ENCODE measurements at regions not wholly inside any gene's neighbourhood (a gene's known extent, or its start where the extent isn't known, plus 50 kb on each side); places are given as distances from the start of the nearest gene placed in this dataset.
"Not testable (repeated sequence)": the region's sequence is repeated elsewhere in the genome, so short reads cannot be mapped to it uniquely, and the experiment has no call there.

DNA sequence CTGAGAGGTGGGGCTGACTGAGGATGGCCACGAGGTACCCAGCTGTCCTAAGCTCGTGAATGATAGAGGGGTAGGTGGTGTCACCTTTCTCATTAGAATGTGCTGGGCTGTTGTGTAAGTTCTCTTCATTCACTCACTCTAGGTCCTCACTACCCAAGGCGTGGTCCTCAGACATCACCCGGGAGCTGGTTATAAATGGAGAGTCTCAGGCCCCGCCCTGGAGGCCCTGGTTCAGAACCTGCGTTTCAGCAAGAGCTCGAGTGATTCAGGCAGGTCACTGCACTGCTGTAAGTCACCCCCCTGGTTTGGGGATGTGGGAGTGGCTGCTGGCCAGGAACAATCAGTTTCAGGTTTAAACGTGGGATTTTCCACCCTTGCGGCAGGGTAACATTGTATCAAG lies 139.8 kb downstream of the FOXL1 start:
- no peak for DNase-seq

GRCh38 chr16:86722970-86723369 lies 144.6 kb downstream of the FOXL1 start:
- DNase-seq, result no peak

DNA sequence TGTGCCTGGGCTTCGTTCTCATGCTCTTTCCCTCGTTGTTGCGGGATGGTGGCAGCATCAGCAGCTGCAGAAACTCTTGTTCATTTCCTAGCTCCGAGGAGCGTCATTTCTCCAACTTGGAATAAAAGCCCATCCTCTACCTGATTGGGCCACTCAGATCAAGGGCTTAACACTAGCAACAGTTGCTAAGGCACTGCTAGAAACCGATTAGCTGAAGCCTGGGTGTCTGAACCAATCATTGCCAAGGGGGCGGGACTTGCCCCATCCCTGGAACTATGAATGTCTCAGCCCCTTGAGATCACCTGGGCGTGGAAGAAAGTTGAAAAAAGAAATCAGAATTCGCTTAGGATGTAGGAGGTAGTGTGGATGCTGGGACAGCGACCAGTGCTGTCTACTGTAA lies 145.3 kb downstream of the FOXL1 start:
- DNase-seq, result no peak

DNA sequence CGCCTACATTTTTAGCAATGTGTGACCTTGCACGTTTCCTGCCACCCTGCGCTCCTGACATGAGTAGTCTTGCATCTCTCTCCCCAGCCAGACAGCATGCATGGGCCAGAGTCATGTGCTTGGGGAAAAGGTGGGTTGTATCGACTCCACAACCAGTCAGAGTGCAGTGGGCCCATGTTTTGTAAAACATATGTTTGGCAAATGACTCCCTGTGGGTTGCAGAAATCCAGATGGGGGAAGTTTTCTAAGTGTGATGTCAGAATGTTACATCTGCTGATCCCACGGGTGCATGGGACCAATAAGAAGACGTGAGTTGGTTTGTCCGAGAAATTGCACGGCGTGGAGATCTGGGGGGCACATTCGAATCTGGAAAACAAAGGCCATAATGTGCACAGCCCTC lies 147.1 kb downstream of the FOXL1 start:
- no peak for DNase-seq

GRCh38 chr16:86726340-86726739 lies 148.0 kb downstream of the FOXL1 start:
- no peak for DNase-seq

DNA sequence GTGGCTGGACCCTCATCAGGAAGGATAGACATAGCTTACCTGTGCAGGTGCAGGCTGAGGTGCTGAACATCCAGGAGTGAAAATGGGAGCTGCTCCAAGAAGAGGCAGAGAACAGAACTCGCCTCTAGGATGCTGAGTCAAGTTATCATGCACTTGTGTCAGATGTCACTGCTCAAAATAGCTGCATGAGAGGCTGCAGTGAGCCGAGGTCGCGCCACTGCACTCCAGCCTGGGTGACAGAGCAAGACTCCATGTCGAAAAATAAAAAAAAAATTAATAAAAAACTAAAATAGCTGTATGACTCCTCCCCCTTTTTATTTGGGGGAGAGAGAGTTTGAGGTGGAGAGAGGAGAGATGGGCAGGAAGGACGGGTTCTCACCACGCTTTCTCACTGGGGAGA lies 148.8 kb downstream of the FOXL1 start:
- no peak for DNase-seq

- no peak for DNase-seq
Observed at GRCh38 chr16:86727632-86728031, 149.3 kb downstream of the FOXL1 start.

GRCh38 chr16:86729686-86730085 lies 151.3 kb downstream of the FOXL1 start:
- no peak for DNase-seq

DNA sequence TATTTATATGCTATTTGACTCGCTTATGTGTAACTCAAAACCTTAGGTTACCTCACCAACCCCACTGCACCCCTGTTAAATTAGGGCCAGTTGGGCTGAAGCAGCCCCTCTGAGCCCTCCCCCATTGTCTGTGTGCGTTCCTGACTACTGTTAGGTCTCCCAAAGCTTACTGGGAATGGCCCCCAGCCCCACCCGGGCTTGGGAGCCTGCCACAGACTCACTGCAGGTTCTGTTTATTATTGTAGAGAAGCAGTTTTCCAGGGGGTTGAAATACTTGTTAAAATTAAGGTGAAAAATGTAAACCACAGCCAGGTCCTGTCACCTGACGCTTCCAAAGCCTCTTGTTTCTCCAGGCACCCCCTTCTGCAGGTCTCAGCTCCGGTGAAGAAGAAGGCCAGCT lies 151.7 kb downstream of the FOXL1 start:
- DNase-seq, result no peak

GRCh38 chr16:86730597-86730996 lies 152.2 kb downstream of the FOXL1 start:
- DNase-seq, result no peak

DNA sequence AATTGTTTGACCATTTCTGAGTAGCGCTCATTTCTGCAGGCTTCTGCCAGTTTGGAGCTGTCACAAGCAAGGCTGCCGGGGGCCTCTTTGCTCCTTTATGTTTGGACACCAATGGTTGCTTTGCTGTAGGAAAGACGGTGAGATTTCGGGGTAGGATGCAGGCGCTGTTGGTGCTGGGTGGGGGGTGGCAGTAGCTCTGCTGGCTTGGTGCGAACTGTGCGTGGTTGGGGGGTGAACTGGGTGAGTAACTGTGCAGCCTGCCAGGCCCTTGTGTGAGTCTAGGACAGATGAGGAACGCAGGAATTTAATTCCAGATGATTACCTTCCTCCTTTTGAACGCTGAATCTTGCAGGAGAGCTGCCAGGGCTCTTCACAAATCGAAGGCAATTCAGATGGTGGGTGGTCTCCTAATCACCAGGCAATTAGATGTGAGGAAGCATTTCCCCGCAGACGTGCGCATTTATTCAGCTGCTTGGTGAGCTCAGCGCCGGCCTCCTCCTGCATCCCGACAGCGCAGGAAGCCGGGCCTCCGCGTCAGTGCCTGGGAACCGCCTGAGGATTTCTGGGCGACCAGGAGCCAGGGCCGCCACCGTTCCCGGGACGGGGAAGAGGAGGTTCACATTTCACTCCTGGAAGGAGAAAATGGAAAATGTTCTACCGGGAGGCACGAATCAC lies 154.4 kb downstream of the FOXL1 start:
- DNase-seq, result no peak

DNA sequence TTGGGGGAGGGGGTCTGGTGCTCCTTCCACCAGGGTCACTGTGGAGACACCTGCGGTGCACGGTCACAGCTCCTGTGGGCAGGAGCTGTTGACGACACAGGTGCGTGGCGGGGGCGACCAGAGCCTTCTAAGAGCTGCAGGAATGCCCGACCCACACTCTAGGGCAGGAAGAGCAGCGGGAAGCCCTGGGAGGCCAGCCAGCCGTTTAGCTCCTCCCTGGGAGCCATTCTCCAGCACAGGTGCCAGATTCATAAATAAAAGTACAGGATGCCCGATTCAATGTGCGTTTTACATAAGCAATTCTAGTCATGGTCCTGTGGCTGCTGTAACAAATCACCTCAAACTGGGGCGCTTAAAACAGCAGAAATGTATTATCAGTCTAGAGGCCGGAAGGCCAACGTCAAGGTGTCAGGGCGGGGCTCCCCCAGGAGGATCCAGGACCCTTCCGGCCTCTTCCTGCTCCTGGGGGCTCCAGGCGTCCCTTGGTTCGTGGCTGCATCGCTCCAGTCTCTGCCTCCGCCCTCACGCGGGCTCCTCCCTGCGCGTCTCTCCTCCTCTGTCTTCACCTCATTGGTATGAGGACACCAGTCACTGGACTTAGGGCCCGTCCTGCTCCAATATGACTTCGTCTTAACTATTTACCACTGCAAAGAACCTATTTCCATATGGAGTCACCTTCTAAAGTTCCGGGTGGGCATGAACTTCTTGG lies 155.4 kb downstream of the FOXL1 start:
- DNase-seq, result no peak

GRCh38 chr16:86734543-86735460 lies 156.5 kb downstream of the FOXL1 start:
- no peak for DNase-seq

DNA sequence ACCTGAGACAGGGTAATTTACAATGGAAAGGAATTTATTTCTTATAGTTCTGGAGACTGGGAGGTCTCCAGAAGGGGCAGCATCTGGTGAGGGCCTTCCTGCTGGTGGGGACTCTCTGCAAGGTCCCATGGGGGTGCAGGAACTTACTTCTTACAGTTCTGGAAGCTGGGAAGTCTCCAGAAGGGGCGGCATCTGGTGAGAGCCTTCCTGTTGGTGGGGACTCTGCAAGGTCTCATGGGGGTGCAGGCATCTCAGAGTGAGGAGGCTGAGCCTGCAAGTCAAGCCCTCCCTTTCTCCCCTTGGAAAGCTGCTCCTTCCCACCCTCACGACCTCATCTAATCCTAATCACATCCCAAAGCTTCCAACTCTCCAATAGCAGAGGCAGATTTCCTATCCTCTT lies 157.4 kb downstream of the FOXL1 start:
- DNase-seq, result no peak

DNA sequence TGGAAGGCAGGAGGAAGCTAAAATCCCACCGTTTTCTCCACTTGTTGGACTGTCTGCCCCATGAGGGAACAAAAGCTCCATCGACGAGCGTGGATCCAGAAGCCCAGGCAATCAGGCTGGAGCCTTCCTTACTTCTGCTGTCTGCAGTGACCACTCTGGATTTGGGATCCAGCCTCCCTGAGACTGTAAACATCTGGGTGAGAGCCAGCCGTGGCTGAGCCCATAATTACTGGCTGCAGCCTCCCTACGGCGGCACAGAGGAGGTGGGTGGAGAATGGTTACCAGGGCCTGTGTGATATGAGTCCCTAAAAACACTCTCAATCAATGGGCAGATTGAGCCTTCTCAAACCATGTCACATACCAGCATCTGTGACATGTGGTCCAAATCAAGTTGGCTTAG lies 158.2 kb downstream of the FOXL1 start:
- no peak for DNase-seq

- no peak for DNase-seq
Observed at GRCh38 chr16:86737083-86737482, 158.7 kb downstream of the FOXL1 start.

GRCh38 chr16:86738322-86738721 lies 160.0 kb downstream of the FOXL1 start:
- DNase-seq, result not testable (repeated sequence)

DNA sequence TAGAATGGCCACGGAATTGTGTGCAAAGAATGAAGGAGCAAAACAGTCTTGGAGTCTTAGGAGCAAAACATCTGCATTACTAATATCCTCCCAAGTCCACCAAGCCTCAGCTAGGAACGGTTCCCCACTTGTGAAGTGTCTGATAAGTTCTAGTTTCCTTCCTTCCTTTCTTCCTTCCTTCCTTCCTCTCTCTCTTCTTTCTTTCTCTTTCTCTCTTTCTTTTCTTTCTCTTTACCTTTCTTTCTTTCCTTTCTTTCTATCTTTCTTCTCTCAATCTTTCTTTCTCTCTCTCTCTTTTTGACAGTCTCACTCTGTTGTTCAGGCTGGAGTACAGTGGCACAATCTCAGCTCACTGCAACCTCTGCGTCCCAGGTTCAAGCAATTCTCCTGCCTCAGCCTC lies 160.8 kb downstream of the FOXL1 start:
- DNase-seq, result no peak

DNA sequence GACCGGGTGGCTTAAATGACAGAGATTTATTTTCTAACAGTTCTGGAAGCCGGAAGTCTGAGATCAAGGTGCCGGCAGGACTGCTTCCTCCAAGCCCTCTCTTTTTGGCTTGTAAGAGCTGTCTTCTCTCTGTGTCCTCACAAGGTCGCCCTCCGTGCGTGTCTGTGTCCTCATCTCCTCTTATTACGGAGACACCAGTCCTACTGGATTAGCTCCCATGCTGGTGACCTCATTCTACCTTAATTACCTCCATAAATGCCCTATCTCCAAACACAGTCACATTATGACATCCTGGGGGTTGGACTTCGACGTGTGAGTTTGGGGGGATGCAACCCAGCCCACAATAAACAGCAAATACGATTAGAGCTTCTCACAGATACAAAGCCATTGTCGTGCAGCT lies 161.5 kb downstream of the FOXL1 start:
- DNase-seq, result no peak

GRCh38 chr16:86740298-86740697 lies 161.9 kb downstream of the FOXL1 start:
- DNase-seq, result no peak

DNA sequence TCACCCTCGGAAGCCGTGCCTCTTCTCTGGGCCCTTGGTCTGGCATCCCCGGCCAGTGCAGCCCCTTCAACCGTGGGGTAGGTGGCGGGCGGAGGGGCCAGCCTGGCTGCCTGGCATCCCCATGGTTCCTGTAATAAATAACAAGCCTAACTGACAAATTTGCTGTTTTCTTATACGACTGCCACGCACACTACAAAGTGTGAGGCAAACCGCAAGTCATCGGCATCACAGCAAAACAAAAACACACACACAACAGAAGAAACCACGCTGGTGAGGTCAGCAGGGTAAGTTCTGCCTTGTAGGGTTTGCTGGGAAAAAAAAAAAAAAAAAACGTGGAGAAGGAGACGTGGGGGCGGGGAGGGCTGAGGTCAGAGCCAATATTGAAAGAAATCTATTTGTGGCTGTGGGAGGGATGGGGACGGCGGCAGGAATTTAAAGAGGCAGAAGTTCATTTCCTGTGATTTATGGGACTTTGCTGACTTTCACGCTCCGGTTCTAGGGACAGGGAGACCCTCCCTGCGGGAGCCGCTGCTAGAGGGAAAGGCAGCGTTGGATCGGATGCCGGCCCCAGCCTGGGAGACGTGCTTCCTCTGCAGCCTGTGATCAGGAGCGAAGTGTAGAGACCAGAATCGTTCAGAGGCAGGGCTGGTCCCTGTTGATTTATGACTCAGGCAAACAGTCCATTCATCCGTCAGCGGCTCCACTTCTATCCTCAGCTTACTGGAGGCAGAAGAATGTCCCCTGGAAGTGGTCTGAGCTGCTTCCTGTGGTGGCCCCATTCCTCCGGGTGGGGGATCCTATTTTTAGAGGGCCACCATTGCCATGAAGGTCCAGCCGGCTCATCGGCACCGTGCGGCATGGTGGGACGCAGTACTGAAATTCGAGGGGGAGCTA lies 162.8 kb downstream of the FOXL1 start:
- DNase-seq, result no peak

DNA sequence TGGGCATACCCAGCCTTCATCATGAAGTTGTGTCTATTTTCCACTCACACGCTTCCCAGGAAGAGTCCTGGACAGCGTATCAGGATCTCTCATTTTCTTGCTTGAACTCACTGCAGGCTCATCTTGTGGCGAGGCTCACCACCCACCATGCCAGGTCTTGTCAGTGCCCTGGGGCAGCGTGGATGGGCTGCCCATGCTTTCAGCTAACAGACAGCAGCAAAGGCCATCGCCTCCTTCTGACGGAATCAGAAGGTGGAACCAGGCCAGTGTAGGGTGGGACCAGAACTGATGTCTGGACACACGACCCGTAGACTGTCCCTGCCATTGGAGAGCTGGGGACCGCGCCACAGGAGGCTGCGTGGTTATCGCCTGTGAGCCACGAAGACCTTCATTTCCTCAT lies 169.4 kb downstream of the FOXL1 start:
- no peak for DNase-seq

- DNase-seq, result no peak
Observed at GRCh38 chr16:86748652-86749051, 170.3 kb downstream of the FOXL1 start.
